ENCODE measurements at regions not wholly inside any gene's neighbourhood (a gene's known extent, or its start where the extent isn't known, plus 50 kb on each side); places are given as distances from the start of the nearest gene placed in this dataset.

- Histone ChIP-seq H3K4me3 (replicated peaks in 1 of 4; ENCODE audit: control extremely low read depth in 1 of 4, insufficient read depth in 1 of 4, low read depth in 3 of 4, low read length in 4 of 4) (no peak overlapping the region), H3K4me1 (ENCODE audit: control insufficient read depth, extremely low read depth, insufficient read depth, low read length) (no peaks in the 10 kb centered on the region), H3K27ac (ENCODE audit: insufficient read depth, low read length) (no peak overlapping the region), H3K9me3 (ENCODE audit: control insufficient read depth, insufficient read depth, low read depth, low read length) (no peaks in the 10 kb centered on the region), H3K4me2 (ENCODE audit: extremely low read depth, insufficient read depth, low read length) (no peak overlapping the region), H2AFZ (ENCODE audit: low read length) (no peak overlapping the region), H3K36me3 (ENCODE audit: control insufficient read depth, insufficient read depth, low read length) (no peaks in the 10 kb centered on the region), H3K27me3 (ENCODE audit: control insufficient read depth, insufficient read depth, low read length) (no peaks in the 10 kb centered on the region), H4K20me1 (ENCODE audit: control insufficient read depth, extremely low read depth, insufficient read depth, low read length) (no peaks in the 10 kb centered on the region), H3K9ac (ENCODE audit: insufficient read depth, low read length) (no peak overlapping the region), H3K79me2 (ENCODE audit: control insufficient read depth, insufficient read depth, low read length) (no peaks in the 10 kb centered on the region)
- DNase-seq (ENCODE audit: low read depth in 2 of 2), result no peak
- no peak for TF ChIP-seq CTCF (conservative IDR thresholded peaks at IDR 0.05 in 1 of 2, IDR thresholded peaks at IDR 0.05 in 1 of 2; ENCODE audit: low read depth in 1 of 2, low read length in 2 of 2)
- TF ChIP-seq EZH2 (IDR thresholded peaks at IDR 0.05; ENCODE audit: low read length, missing control alignments), result no peak
These were observed 361.0 kb downstream of the TAFA4 start for GRCh38 chr3:68571321-68571720.

GRCh38 chr3:68560728-68561127 is 371.6 kb downstream of the TAFA4 start:
- no peak overlapping the region for H3K4me2 ChIP-seq (ENCODE audit: extremely low read depth, insufficient read depth, low read length)
- no peak overlapping the region for H3K4me3 ChIP-seq (replicated peaks in 1 of 4; ENCODE audit: control extremely low read depth in 1 of 4, insufficient read depth in 1 of 4, low read depth in 3 of 4, low read length in 4 of 4)
- TF ChIP-seq EZH2 (IDR thresholded peaks at IDR 0.05; ENCODE audit: low read length, missing control alignments) (no peak), CTCF (conservative IDR thresholded peaks at IDR 0.05 in 1 of 2, IDR thresholded peaks at IDR 0.05 in 1 of 2; ENCODE audit: low read depth in 1 of 2, low read length in 2 of 2) (no peak)
- no peaks in the 10 kb centered on the region for H3K79me2 ChIP-seq (ENCODE audit: control insufficient read depth, insufficient read depth, low read length)
- no peaks in the 10 kb centered on the region for H3K36me3 ChIP-seq (ENCODE audit: control insufficient read depth, insufficient read depth, low read length)
- no peak overlapping the region for H3K27ac ChIP-seq (ENCODE audit: insufficient read depth, low read length)
- H3K9me3 ChIP-seq (ENCODE audit: control insufficient read depth, insufficient read depth, low read depth, low read length), result no peaks in the 10 kb centered on the region
- H4K20me1 ChIP-seq (ENCODE audit: control insufficient read depth, extremely low read depth, insufficient read depth, low read length), result no peaks in the 10 kb centered on the region
- no peaks in the 10 kb centered on the region for H3K4me1 ChIP-seq (ENCODE audit: control insufficient read depth, extremely low read depth, insufficient read depth, low read length)
- H3K27me3 ChIP-seq (ENCODE audit: control insufficient read depth, insufficient read depth, low read length), result no peaks in the 10 kb centered on the region
- H3K9ac ChIP-seq (ENCODE audit: insufficient read depth, low read length), result no peak overlapping the region
- no peak for DNase-seq (ENCODE audit: low read depth in 2 of 2)
- no peak overlapping the region for H2AFZ ChIP-seq (ENCODE audit: low read length)

GRCh38 chr3:68535782-68536181 is 396.6 kb downstream of the TAFA4 start:
- no peak for DNase-seq (ENCODE audit: low read depth in 2 of 2)
- H3K36me3 ChIP-seq (ENCODE audit: control insufficient read depth, insufficient read depth, low read length), result no peaks in the 10 kb centered on the region
- H3K9ac ChIP-seq (ENCODE audit: insufficient read depth, low read length), result no peak overlapping the region
- H2AFZ ChIP-seq (ENCODE audit: low read length), result no peak overlapping the region
- TF ChIP-seq EZH2 (IDR thresholded peaks at IDR 0.05; ENCODE audit: low read length, missing control alignments), result no peak
- TF ChIP-seq CTCF (conservative IDR thresholded peaks at IDR 0.05 in 1 of 2, IDR thresholded peaks at IDR 0.05 in 1 of 2; ENCODE audit: low read depth in 1 of 2, low read length in 2 of 2), result no peak
- no peaks in the 10 kb centered on the region for H3K4me1 ChIP-seq (ENCODE audit: control insufficient read depth, extremely low read depth, insufficient read depth, low read length)
- H3K4me3 ChIP-seq (replicated peaks in 1 of 4; ENCODE audit: control extremely low read depth in 1 of 4, insufficient read depth in 1 of 4, low read depth in 3 of 4, low read length in 4 of 4), result no peak overlapping the region
- H3K27ac ChIP-seq (ENCODE audit: insufficient read depth, low read length), result no peak overlapping the region
- no peak overlapping the region for H3K4me2 ChIP-seq (ENCODE audit: extremely low read depth, insufficient read depth, low read length)
- no peaks in the 10 kb centered on the region for H3K79me2 ChIP-seq (ENCODE audit: control insufficient read depth, insufficient read depth, low read length)
- H4K20me1 ChIP-seq (ENCODE audit: control insufficient read depth, extremely low read depth, insufficient read depth, low read length), result no peaks in the 10 kb centered on the region
- H3K27me3 ChIP-seq (ENCODE audit: control insufficient read depth, insufficient read depth, low read length), result no peaks in the 10 kb centered on the region
- H3K9me3 ChIP-seq (ENCODE audit: control insufficient read depth, insufficient read depth, low read depth, low read length), result no peaks in the 10 kb centered on the region
